WTC11 (cell line): ENCODE measurements at regions not wholly inside any gene's neighbourhood (a gene's known extent, or its start where the extent isn't known, plus 50 kb on each side); places are given as distances from the start of the nearest gene placed in this dataset.

Experiments used
- CBFB ChIP-seq: sonication (generic); formaldehyde crosslinking; IDR thresholded peaks from 2 replicates; pipeline ENCODE4 v1.8.1; 2022; ENCODE audit warnings: mild to moderate bottlenecking, low read depth, missing genetic modification reagents
- TCF7 ChIP-seq: sonication (generic); formaldehyde crosslinking; IDR thresholded peaks from 2 replicates; pipeline ENCODE4 v1.8.0; 2022; ENCODE audit warnings: mild to moderate bottlenecking, low read depth, missing genetic modification reagents, moderate library complexity
- ZNF232 ChIP-seq: sonication (generic); formaldehyde crosslinking; IDR thresholded peaks from 2 replicates; pipeline ENCODE4 v1.8.0; 2022; ENCODE audit warnings: mild to moderate bottlenecking, missing genetic modification reagents
- TF ChIP-seq, protein P1 (sequence below): fragments of 200-600 bp; IDR thresholded peaks from 2 replicates; pipeline ENCODE4 v1.8.0; 2022; ENCODE audit warnings: antibody characterized with exemption
- TF ChIP-seq, protein P2 (sequence below): sonication (generic); formaldehyde crosslinking; IDR thresholded peaks from 2 replicates; pipeline ENCODE4 v1.8.1; 2023; ENCODE audit warnings: mild to moderate bottlenecking, missing genetic modification reagents, moderate library complexity

DNA sequence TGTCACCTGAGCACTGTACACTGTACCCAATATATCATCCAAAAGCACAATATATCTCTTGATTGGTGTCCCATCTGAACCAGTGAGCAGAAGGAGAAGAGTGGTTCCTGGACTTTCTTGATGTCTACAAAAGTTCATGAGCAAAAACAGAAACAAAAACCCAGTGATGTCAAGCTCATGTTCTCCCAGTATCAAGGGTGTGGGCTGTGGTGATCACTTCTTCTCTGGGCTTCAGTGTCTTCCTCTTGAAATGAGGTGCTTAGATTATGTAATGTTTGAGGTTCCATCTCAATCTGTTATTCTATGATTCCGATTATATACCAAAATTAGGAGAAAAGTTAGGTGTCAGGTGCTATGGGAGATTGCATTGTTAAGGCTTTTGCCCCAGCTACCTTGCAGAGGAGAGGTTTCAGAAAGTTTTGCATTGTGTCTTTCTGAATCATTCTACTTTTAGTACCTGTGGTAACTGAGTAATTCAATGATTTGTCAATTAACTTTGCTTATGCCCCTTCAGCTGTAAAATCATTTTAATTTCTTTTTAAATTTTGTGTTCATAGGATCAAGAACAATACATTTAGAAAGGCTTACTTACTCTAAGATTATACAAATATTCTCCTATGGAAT lies 122.0 kb upstream of the EOMES start:
- TF ChIP-seq TCF7 (CRISPR knock-in tag) (no peak), CBFB (CRISPR knock-in tag) (no peak), ZNF232 (CRISPR knock-in tag) (no peak)
- TF ChIP-seq, protein P1, sequence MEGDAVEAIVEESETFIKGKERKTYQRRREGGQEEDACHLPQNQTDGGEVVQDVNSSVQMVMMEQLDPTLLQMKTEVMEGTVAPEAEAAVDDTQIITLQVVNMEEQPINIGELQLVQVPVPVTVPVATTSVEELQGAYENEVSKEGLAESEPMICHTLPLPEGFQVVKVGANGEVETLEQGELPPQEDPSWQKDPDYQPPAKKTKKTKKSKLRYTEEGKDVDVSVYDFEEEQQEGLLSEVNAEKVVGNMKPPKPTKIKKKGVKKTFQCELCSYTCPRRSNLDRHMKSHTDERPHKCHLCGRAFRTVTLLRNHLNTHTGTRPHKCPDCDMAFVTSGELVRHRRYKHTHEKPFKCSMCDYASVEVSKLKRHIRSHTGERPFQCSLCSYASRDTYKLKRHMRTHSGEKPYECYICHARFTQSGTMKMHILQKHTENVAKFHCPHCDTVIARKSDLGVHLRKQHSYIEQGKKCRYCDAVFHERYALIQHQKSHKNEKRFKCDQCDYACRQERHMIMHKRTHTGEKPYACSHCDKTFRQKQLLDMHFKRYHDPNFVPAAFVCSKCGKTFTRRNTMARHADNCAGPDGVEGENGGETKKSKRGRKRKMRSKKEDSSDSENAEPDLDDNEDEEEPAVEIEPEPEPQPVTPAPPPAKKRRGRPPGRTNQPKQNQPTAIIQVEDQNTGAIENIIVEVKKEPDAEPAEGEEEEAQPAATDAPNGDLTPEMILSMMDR: no peak
- TF ChIP-seq, protein P2, sequence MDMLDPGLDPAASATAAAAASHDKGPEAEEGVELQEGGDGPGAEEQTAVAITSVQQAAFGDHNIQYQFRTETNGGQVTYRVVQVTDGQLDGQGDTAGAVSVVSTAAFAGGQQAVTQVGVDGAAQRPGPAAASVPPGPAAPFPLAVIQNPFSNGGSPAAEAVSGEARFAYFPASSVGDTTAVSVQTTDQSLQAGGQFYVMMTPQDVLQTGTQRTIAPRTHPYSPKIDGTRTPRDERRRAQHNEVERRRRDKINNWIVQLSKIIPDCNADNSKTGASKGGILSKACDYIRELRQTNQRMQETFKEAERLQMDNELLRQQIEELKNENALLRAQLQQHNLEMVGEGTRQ (CRISPR knock-in tag): no peak
